SK-N-SH treated with all-trans-retinoic acid at 6 μM for 48 hours (cell line): ENCODE measurements at regions not wholly inside any gene's neighbourhood (a gene's known extent, or its start where the extent isn't known, plus 50 kb on each side); places are given as distances from the start of the nearest gene placed in this dataset.

ENCODE experiments used
- ATAC-seq: fragments of 200-7000 bp; cut with Tn5 transposase; 3 replicates; pipeline ENCODE4 v1.9.1; 2020; ENCODE audit warnings: mild to moderate bottlenecking, moderate library complexity
- ARNTL ChIP-seq: fragments of 450-650 bp; formaldehyde crosslinking; IDR thresholded peaks from 2 replicates; pipeline ENCODE4 v1.5.0; 2020; ENCODE audit warnings: low read depth, mild to moderate bottlenecking, moderate library complexity, borderline replicate concordance
- BACH2 ChIP-seq: fragments of 250-450 bp; sonication (Bioruptor Pico); IDR thresholded peaks from 2 replicates; pipeline ENCODE4 v1.9.0; 2021; ENCODE audit warnings: mild to moderate bottlenecking, borderline replicate concordance
- CSDC2 ChIP-seq: fragments of 250-450 bp; sonication (Bioruptor Pico); IDR thresholded peaks from 2 replicates; pipeline ENCODE4 v1.5.0; 2020; ENCODE audit warnings: mild to moderate bottlenecking, moderate library complexity
- CSRNP3 ChIP-seq: fragments of 250-450 bp; sonication (Bioruptor Pico); IDR thresholded peaks from 2 replicates; pipeline ENCODE4 v1.5.1; 2021; ENCODE audit warnings: mild to moderate bottlenecking, moderate library complexity
- ESRRG ChIP-seq: fragments of 250-450 bp; sonication (Bioruptor Pico); IDR thresholded peaks from 2 replicates; pipeline ENCODE4 v1.6.1; 2021; ENCODE audit warnings: mild to moderate bottlenecking
- GLIS3 ChIP-seq: fragments of 250-450 bp; sonication (Bioruptor Pico); IDR thresholded peaks from 2 replicates; pipeline ENCODE4 v1.5.0; 2020; ENCODE audit warnings: mild to moderate bottlenecking, moderate library complexity
- ISL1 ChIP-seq: fragments of 250-450 bp; sonication (Bioruptor Pico); IDR thresholded peaks from 2 replicates; pipeline ENCODE4 v2.1.2; 2022; ENCODE audit warnings: mild to moderate bottlenecking, moderate library complexity
- OSR1 ChIP-seq: fragments of 250-450 bp; sonication (Bioruptor Pico); IDR thresholded peaks from 2 replicates; pipeline ENCODE4 v1.8.0; 2022; ENCODE audit warnings: moderate library complexity, mild to moderate bottlenecking, inconsistent platforms
- PATZ1 ChIP-seq: fragments of 250-450 bp; sonication (Bioruptor Pico); IDR thresholded peaks from 2 replicates; pipeline ENCODE4 v1.8.0; 2020; ENCODE audit warnings: mild to moderate bottlenecking, moderate library complexity, borderline replicate concordance
- POU6F1 ChIP-seq: fragments of 250-450 bp; sonication (Bioruptor Pico); IDR thresholded peaks from 2 replicates; pipeline ENCODE4 v1.8.0; 2021; ENCODE audit warnings: low read depth, mild to moderate bottlenecking, moderate library complexity, borderline replicate concordance
- PPARA ChIP-seq: fragments of 250-450 bp; sonication (Bioruptor Pico); IDR thresholded peaks from 2 replicates; pipeline ENCODE4 v1.5.0; 2020; ENCODE audit warnings: mild to moderate bottlenecking, borderline replicate concordance
- RARB ChIP-seq: fragments of 250-450 bp; sonication (Bioruptor Pico); IDR thresholded peaks from 2 replicates; pipeline ENCODE4 v1.8.0; 2021; ENCODE audit warnings: mild to moderate bottlenecking, moderate library complexity
- SNAI2 ChIP-seq: fragments of 250-450 bp; sonication (Bioruptor Pico); IDR thresholded peaks from 2 replicates; pipeline ENCODE4 v1.5.0; 2020; ENCODE audit warnings: mild to moderate bottlenecking, moderate library complexity
- TCF4 ChIP-seq: fragments of 250-450 bp; sonication (Bioruptor Pico); IDR thresholded peaks from 2 replicates; pipeline ENCODE4 v1.8.0; 2021; ENCODE audit warnings: mild to moderate bottlenecking, moderate library complexity, borderline replicate concordance
- TOX ChIP-seq: fragments of 250-450 bp; sonication (Bioruptor Pico); IDR thresholded peaks from 2 replicates; pipeline ENCODE4 v1.8.0; 2021; ENCODE audit warnings: mild to moderate bottlenecking, moderate library complexity, borderline replicate concordance
- TSHZ2 ChIP-seq: fragments of 250-450 bp; sonication (Bioruptor Pico); IDR thresholded peaks from 2 replicates; pipeline ENCODE4 v1.5.0; 2020; ENCODE audit warnings: mild to moderate bottlenecking, moderate library complexity
- ZC3H10 ChIP-seq: fragments of 250-450 bp; sonication (Bioruptor Pico); IDR thresholded peaks from 2 replicates; pipeline ENCODE4 v1.5.1; 2021; ENCODE audit warnings: mild to moderate bottlenecking, moderate library complexity
- ZFP3 ChIP-seq: fragments of 250-450 bp; sonication (Bioruptor Pico); IDR thresholded peaks from 2 replicates; pipeline ENCODE4 v1.5.0; 2020; ENCODE audit warnings: mild to moderate bottlenecking, moderate library complexity
- ZFP30 ChIP-seq: fragments of 450-650 bp; formaldehyde crosslinking; IDR thresholded peaks from 2 replicates; pipeline ENCODE4 v1.5.0; 2022; ENCODE audit warnings: mild to moderate bottlenecking, moderate library complexity
- ZNF565 ChIP-seq: fragments of 450-650 bp; formaldehyde crosslinking; conservative IDR thresholded peaks from 2 replicates; pipeline ENCODE4 v1.5.0; 2020; ENCODE audit warnings: low read depth, mild to moderate bottlenecking, moderate library complexity
- ZNF70 ChIP-seq: fragments of 450-650 bp; formaldehyde crosslinking; IDR thresholded peaks from 2 replicates; pipeline ENCODE4 v1.5.0; 2020; ENCODE audit warnings: mild to moderate bottlenecking, moderate library complexity
- ZNF8 ChIP-seq: fragments of 450-650 bp; formaldehyde crosslinking; IDR thresholded peaks from 2 replicates; pipeline ENCODE4 v1.5.0; 2020; ENCODE audit warnings: mild to moderate bottlenecking, moderate library complexity

GRCh38 chr1:218524526-218524925 is 179.4 kb downstream of the TGFB2 start (continued):
- TF ChIP-seq PPARA (CRISPR knock-in tag): no peak
- TF ChIP-seq ZC3H10 (CRISPR knock-in tag): no peak
- no peak for TF ChIP-seq CSRNP3 (CRISPR knock-in tag)
- TF ChIP-seq OSR1: no peak
- TF ChIP-seq, all 23 proteins: peak for 0

GRCh38 chr1:218525031-218525430 is 179.9 kb downstream of the TGFB2 start:
- TF ChIP-seq CSDC2 (CRISPR knock-in tag): no peak
- TF ChIP-seq SNAI2: no peak
- TF ChIP-seq ARNTL (CRISPR knock-in tag): no peak
- no peak for TF ChIP-seq TCF4 (CRISPR knock-in tag)
- TF ChIP-seq RARB (CRISPR knock-in tag): no peak
- TF ChIP-seq ESRRG (CRISPR knock-in tag): no peak
- TF ChIP-seq ZFP30 (CRISPR knock-in tag): no peak
- no peak for TF ChIP-seq OSR1
- no peak for TF ChIP-seq TOX (CRISPR knock-in tag)
- TF ChIP-seq BACH2: no peak
- TF ChIP-seq PPARA (CRISPR knock-in tag): no peak
- TF ChIP-seq PATZ1 (CRISPR knock-in tag): no peak
- no peak for TF ChIP-seq GLIS3 (CRISPR knock-in tag)
- TF ChIP-seq ZNF565: no peak
- no peak for TF ChIP-seq ZFP3 (CRISPR knock-in tag)
- no peak for TF ChIP-seq CSRNP3 (CRISPR knock-in tag)
- no peak for TF ChIP-seq ZNF70 (CRISPR knock-in tag)
- TF ChIP-seq ZNF8 (CRISPR knock-in tag): no peak
- no peak for TF ChIP-seq ISL1 (CRISPR knock-in tag)
- no peak for ATAC-seq

GRCh38 chr1:218525451-218526197 is 180.5 kb downstream of the TGFB2 start:
- ATAC-seq: no peak
- TF ChIP-seq ESRRG (CRISPR knock-in tag) (no peak), ZNF70 (CRISPR knock-in tag) (no peak), ZFP3 (CRISPR knock-in tag) (peak; percentile 84)

GRCh38 chr1:218526198-218526580 is 181.1 kb downstream of the TGFB2 start:
- TF ChIP-seq SNAI2 (no peak), ISL1 (CRISPR knock-in tag) (no peak), ARNTL (CRISPR knock-in tag) (no peak), TSHZ2 (CRISPR knock-in tag) (no peak), ZFP3 (CRISPR knock-in tag) (no peak), GLIS3 (CRISPR knock-in tag) (no peak), ZNF565 (no peak), RARB (CRISPR knock-in tag) (no peak), PPARA (CRISPR knock-in tag) (no peak), OSR1 (no peak), TOX (CRISPR knock-in tag) (no peak), ZNF70 (CRISPR knock-in tag) (no peak), ZFP30 (CRISPR knock-in tag) (no peak), POU6F1 (CRISPR knock-in tag) (no peak), CSDC2 (CRISPR knock-in tag) (no peak), ESRRG (CRISPR knock-in tag) (no peak)
- ATAC-seq: no peak
